ENCODE measurements at regions not wholly inside any gene's neighbourhood (a gene's known extent, or its start where the extent isn't known, plus 50 kb on each side); places are given as distances from the start of the nearest gene placed in this dataset.

DNA sequence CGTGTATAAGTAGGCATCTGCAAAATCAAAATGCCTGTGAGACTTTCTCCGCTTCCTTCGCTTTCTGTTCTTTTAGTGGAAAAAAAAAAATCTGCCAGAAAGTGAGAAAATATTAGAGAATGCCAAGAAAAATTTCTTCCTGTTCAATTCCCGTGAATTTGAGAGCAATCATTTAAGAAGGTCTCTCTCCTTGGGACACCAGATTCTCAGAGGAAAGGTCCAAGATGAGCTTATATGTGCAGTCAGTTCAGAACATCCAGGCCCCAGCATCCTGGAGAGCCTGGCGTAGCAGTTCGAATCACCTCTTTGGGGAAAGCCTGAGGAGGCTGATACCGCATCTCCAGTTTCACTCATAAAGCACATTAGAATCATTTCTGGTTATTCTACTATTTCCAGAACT, 912.8 kb downstream of the GALC start:
- peak; percentile 47 for DNase-seq

GRCh38 chr14:87079416-87079815, 913.6 kb downstream of the GALC start:
- peak; percentile 49 for DNase-seq

DNA sequence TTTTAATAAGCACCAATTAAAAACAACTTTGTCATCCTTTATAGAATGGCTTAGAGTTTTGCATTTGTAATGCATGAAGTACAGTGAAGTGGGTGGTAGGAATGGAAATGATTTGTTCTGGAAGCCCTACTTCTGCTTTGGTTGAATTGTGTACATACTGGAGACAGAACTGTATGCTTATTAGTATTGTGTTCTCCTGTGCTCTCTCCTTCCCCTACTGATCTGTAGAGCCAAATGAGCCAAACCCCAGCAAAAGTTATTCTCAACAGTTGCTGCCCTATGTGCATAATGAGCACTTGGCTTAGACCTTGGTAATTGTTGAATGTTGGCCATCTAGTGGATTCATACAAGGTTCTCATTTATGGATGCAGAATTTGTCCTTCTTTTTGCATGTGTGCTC, 916.1 kb downstream of the GALC start:
- DNase-seq = no peak

- no peak for DNase-seq
Observed at GRCh38 chr14:87076146-87076545, 916.8 kb downstream of the GALC start.

DNA sequence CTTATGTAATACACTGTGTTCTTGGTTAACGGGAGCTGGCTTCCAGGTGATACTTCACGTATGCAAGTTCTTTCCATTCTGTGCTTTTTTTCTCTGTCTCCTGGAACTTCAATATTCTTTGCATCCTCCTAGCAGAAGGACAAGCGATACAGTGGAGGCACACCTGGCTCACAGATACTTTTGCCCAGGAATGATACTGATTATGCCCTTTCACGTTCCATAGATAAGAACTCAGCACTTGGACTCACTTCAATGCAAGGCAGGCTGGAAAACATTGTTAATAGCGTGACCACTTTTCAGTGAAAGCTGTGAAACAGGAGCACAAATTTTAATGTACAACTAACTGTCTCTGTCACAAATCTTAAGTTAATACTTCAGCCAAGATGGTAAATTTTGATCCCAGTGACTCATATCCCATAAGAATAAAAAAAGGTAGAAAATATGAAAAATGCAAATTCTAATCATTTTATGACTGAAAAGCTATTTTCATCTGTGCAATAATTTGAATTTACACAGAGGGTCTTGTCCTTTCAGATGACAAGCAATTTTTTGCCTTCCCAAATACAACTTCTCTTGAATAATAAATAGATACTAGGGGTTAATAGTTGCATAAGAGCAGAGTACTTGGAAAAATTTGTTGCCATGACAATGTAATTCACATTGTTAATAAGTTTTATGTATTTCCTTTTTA, 919.0 kb downstream of the GALC start:
- no peak for DNase-seq

- DNase-seq = no peak
Observed at GRCh38 chr14:87067591-87067990, 925.4 kb downstream of the GALC start.

DNA sequence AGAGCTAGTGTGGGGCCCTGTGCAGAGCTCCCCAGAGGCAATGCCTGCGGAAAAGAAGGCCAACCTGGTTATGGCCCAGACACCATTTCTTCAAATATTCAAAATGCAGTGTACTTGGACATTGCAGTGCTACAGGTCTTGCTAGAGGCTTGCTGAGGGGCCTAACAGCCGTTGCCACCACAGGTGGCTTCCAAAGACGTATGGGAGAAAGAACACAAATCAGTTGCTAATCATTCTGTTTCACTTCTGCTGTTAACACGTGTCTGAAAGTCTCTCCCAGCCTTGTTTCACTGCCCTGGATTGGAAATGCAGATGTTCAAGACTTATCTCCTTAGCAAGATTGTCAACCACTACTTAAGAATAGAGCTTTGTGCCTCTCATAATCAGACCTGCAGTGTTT, 925.9 kb downstream of the GALC start:
- no peak for DNase-seq

GRCh38 chr14:87066221-87066817, 926.7 kb downstream of the GALC start:
- peak; percentile 11 for DNase-seq

GRCh38 chr14:87065366-87065765, 927.6 kb downstream of the GALC start:
- peak; percentile 30 for DNase-seq

- DNase-seq = no peak
Observed at GRCh38 chr14:87063181-87063580, 929.8 kb downstream of the GALC start.

GRCh38 chr14:87060405-87060804, 932.6 kb downstream of the GALC start:
- DNase-seq = no peak

GRCh38 chr14:87059060-87059839, 933.7 kb downstream of the GALC start:
- DNase-seq = no peak

GRCh38 chr14:87055007-87055406, 938.0 kb downstream of the GALC start:
- DNase-seq = no peak

DNA sequence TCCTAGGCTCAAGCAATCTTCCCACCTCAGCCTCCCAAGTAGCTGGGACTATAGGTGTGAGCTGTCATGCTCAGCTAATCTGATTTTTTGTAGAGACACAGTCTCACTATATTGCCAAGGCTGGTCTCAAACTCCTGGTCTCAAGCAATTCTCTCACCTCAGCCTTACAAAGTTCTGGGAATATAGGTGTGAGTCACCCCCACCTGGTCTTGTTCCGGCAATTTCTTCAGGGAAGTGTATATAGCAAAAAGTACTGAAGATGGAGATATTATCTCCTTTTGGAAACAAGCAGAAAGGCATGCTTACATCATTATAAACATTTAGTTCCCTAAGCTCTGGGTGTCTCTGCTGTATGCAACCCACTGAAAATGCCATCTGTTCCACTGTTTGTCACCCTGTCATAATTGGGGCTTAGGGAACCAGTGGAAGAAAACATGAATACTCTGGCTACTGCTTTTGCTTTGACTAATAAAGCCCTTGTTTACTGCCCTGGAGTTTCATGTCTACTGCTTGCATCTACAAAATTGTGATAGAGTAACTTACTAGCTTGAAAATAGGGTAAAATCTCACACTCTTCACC, 940.2 kb downstream of the GALC start:
- no peak for DNase-seq

- DNase-seq = peak; percentile 21
Observed at GRCh38 chr14:87050421-87050820, 942.6 kb downstream of the GALC start.

- peak; percentile 81 for DNase-seq
Observed at GRCh38 chr14:87049950-87050349, 943.0 kb downstream of the GALC start.

DNA sequence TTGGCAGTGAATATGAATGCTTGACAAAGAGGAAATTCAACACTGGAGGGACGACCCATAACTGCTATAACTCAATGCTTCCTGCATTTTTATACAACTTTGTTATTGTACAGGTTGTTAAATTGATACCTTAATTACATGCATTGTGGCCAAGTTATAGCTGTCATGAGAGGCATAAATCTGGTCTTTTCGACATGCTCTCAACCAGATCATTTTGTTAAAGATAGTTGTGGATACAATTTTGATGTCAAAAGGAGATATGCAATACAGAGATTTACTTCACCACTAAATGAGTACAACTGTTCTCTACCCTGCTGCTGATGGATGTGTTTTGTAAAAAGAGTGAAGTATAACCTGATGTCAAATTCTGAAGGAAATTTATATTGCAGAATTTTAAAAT, 946.0 kb downstream of the GALC start:
- no peak for DNase-seq

DNA sequence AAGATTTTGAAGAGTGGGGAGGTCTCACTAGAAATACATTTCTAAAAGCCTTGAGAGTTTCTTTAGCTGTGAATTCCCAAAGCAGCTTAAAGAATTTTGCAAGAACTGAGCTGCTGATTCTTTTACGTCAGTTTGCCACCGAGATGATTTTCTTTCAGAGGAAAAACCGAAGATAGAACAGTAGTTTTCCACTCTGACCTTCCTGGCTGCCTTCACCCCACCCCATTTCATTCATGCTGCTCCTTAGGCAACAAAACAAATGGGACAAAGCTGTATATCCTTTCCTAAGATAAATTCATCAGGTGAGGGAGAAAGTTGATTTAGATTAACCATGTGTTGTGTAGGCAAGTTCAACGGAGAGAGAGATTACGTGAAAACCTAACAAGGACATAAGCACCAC, 947.0 kb downstream of the GALC start:
- DNase-seq = no peak

- no peak for DNase-seq
Observed at GRCh38 chr14:87045246-87045645, 947.7 kb downstream of the GALC start.

GRCh38 chr14:87044807-87045206, 948.2 kb downstream of the GALC start:
- DNase-seq = no peak

DNA sequence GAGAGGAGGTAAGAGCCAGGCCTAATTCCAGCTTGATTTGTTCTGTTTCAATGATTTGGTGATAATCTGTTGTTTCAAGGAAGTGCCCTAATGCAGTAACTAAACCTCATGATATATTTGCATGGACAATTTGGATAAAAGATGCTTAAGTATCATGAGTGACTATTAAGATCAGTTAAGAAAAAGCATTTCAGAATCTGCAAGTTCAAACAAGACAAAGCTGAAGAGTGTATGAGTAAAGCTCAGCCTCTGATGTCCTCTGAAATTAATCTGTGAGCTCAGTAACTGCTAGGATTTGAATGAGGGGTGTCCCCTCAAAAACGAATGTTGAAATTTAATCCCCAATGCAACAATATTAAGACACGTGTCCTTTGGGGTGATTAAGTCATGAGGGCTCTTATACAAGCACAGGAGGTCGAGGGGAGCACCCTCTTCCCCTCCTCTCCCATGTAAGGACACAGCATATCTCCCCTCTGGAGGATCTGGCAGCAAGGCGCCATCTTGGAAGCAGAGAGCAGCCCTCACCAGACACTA, 949.2 kb downstream of the GALC start:
- no peak for DNase-seq

DNA sequence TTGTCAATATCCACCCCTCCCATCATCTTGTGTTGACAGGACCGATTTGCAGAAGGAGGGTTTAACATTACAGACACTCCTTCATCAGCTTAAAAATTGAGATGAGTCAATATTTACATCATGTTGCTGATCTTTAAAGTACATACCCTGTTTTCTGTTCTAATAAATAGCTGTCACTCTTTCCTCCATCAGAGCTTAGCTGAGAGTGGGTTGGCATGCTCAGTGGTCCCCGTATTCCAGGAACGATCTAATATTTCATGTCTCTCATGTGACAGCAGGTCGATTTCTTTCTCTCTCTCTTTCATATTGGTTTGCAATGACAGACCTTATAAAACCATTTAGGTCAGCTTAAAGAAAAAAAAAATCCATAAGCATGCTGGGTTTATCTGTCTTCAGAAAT, 950.6 kb downstream of the GALC start:
- no peak for DNase-seq

- DNase-seq = no peak
Observed at GRCh38 chr14:87041290-87042020, 951.5 kb downstream of the GALC start.

Measured in NCI-H146 (cell line).